GM13977 (cell line): ENCODE measurements at regions not wholly inside any gene's neighbourhood (a gene's known extent, or its start where the extent isn't known, plus 50 kb on each side); places are given as distances from the start of the nearest gene placed in this dataset.

Experiments used
- DNase-seq: peaks from one replicate; pipeline ENCODE4 v3.0.0; 2012; ENCODE audit warnings: low spot score
- CTCF ChIP-seq: IDR thresholded peaks from 2 replicates; pipeline ENCODE4 v1.5.1; 2012; ENCODE audit warnings: mild to moderate bottlenecking, control low read depth; ENCODE audit not compliant: insufficient read depth; ENCODE audit errors: extremely low read depth, missing control alignments
- in situ Hi-C: fragments of 300-500 bp; cut with MboI; formaldehyde crosslinking; loops from one replicate; pipeline ENCODE4 v1.12.0; 2022; ENCODE audit warnings: low sequenced_read_pairs, low pct_unique_long_range_greater_than_20kb, mixed read lengths, inconsistent platforms; ENCODE audit not compliant: unreplicated experiment

- TF ChIP-seq CTCF, result no peak
- in situ Hi-C loops, result no loop called here
Observed at GRCh38 chr2:120620025-120620793, 115.5 kb upstream of the GLI2 start.

GRCh38 chr2:120622159-120622869 is 113.4 kb upstream of the GLI2 start:
- no peak for DNase-seq
- no peak for TF ChIP-seq CTCF
- in situ Hi-C loops, result no loop called here

More at GRCh38 chr2:120620025-120620793, 115.5 kb upstream of the GLI2 start:
- DNase-seq, result no peak

- no peak for TF ChIP-seq CTCF
- no peak for DNase-seq
Observed at GRCh38 chr2:120622886-120623753, 112.5 kb upstream of the GLI2 start.

GRCh38 chr2:120624061-120624737 is 111.5 kb upstream of the GLI2 start:
- DNase-seq, result no peak
- in situ Hi-C loops, result no loop called here
- TF ChIP-seq CTCF, result no peak

More at GRCh38 chr2:120622886-120623753, 112.5 kb upstream of the GLI2 start:
- in situ Hi-C loops, result no loop called here

GRCh38 chr2:120624738-120625446 is 110.8 kb upstream of the GLI2 start:
- in situ Hi-C loops, result no loop called here
- DNase-seq, result no peak

More at GRCh38 chr2:120624738-120625446, 110.8 kb upstream of the GLI2 start:
- no peak for TF ChIP-seq CTCF
